Lower lobe of right lung (tissue), 2 donors: ENCODE measurements at regions not wholly inside any gene's neighbourhood (a gene's known extent, or its start where the extent isn't known, plus 50 kb on each side); places are given as distances from the start of the nearest gene placed in this dataset.

Experiments
- ATAC-seq, 2 donors: fragments of 200-7000 bp; cut with Tn5 transposase; one replicate each; pipeline ENCODE4 v1.9.1; 2020 to 2022; ENCODE audit warnings: mild to moderate bottlenecking in 2 of 2, moderate library complexity in 2 of 2
- DNase-seq: peaks from one replicate; pipeline ENCODE4 v3.0.0-alpha.2; 2020
- H3K27ac ChIP-seq: fragments of 200-600 bp; one replicate; pipeline ENCODE4 v1.8.0; 2022
- H3K27me3 ChIP-seq: fragments of 200-600 bp; one replicate; pipeline ENCODE4 v1.8.0; 2022; ENCODE audit warnings: low read depth
- H3K36me3 ChIP-seq: fragments of 200-600 bp; one replicate; pipeline ENCODE4 v1.8.0; 2022; ENCODE audit warnings: mild to moderate bottlenecking
- H3K4me1 ChIP-seq: fragments of 200-600 bp; one replicate; pipeline ENCODE4 v1.8.0; 2022
- H3K4me3 ChIP-seq: fragments of 200-600 bp; one replicate; pipeline ENCODE4 v1.8.0; 2022; ENCODE audit warnings: mild to moderate bottlenecking
- H3K9me3 ChIP-seq: fragments of 200-600 bp; one replicate; pipeline ENCODE4 v1.8.0; 2022
- CTCF ChIP-seq: fragments of 200-600 bp; IDR thresholded peaks from one replicate; pipeline ENCODE4 v1.8.0; 2022; ENCODE audit warnings: antibody characterized with exemption, mild to moderate bottlenecking
- intact Hi-C: fragments of 100-400 bp; cut with DNase I; formaldehyde crosslinking; loops from one replicate; pipeline ENCODE4 v1.11.0; 2022
- donor health status: DM: no; HTN: yes; CAD: no; lungs with severe emphysema.

- Histone ChIP-seq H3K27me3 (no peaks in the 10 kb centered on the region), H3K4me3 (no peak overlapping the region), H3K4me1 (peaks cover 3% of the 10 kb centered on the region), H3K27ac (no peak overlapping the region), H3K9me3 (no peaks in the 10 kb centered on the region), H3K36me3 (no peaks in the 10 kb centered on the region)
- TF ChIP-seq CTCF = no peak
- no peak for DNase-seq
- intact Hi-C loops = loop anchor here (10.0 kb wide), 1 partner anchor 545 kb away; no protein-coding TSS in a partner anchor
- peak; percentile 23 to 26 for ATAC-seq
Measured at GRCh38 chr10:60649485-60650377, 128.5 kb upstream of the CDK1 start.

- DNase-seq (no peak), ATAC-seq (no peak)
- peaks cover 3% of the 10 kb centered on the region for H3K4me1 ChIP-seq
- intact Hi-C loops = loop anchor here (10.0 kb wide), 1 partner anchor 544 kb away; no protein-coding TSS in a partner anchor
- H3K4me3 ChIP-seq = no peak overlapping the region
- H3K36me3 ChIP-seq = no peaks in the 10 kb centered on the region
- H3K27me3 ChIP-seq = no peaks in the 10 kb centered on the region
- TF ChIP-seq CTCF = no peak
- H3K9me3 ChIP-seq = no peaks in the 10 kb centered on the region
- H3K27ac ChIP-seq = no peak overlapping the region
Measured at GRCh38 chr10:60648761-60649160, 129.5 kb upstream of the CDK1 start.

GRCh38 chr10:60646966-60647796 is 131.1 kb upstream of the CDK1 start:
- H3K4me3 ChIP-seq = no peak overlapping the region
- H3K27me3 ChIP-seq = no peaks in the 10 kb centered on the region
- no peaks in the 10 kb centered on the region for H3K9me3 ChIP-seq
- H3K36me3 ChIP-seq = no peaks in the 10 kb centered on the region
- ATAC-seq = peak; percentile 44 to 70
- peaks cover 2% of the 10 kb centered on the region for H3K4me1 ChIP-seq
- intact Hi-C loops = loop anchor here (10.0 kb wide), 1 partner anchor 542 kb away; no protein-coding TSS in a partner anchor
- no peak overlapping the region for H3K27ac ChIP-seq
- DNase-seq = no peak
- TF ChIP-seq CTCF = peak; percentile 76

- no peaks in the 10 kb centered on the region for H3K9me3 ChIP-seq
- H3K27me3 ChIP-seq = no peaks in the 10 kb centered on the region
- TF ChIP-seq CTCF = no peak
- intact Hi-C loops = loop anchor here (10.0 kb wide), 1 partner anchor 541 kb away; no protein-coding TSS in a partner anchor
- no peak overlapping the region for H3K27ac ChIP-seq
- H3K4me1 ChIP-seq = no peaks in the 10 kb centered on the region
- H3K36me3 ChIP-seq = no peaks in the 10 kb centered on the region
- DNase-seq (no peak), ATAC-seq (peak in 1 of 2 donors; percentile 65)
- H3K4me3 ChIP-seq = no peak overlapping the region
Measured at GRCh38 chr10:60645980-60646379, 132.3 kb upstream of the CDK1 start.

GRCh38 chr10:60644436-60645130 is 133.7 kb upstream of the CDK1 start:
- no peak overlapping the region for H3K27ac ChIP-seq
- TF ChIP-seq CTCF = no peak
- ATAC-seq = no peak

More at GRCh38 chr10:60644436-60645130, 133.7 kb upstream of the CDK1 start:
- H3K4me1 ChIP-seq = no peaks in the 10 kb centered on the region
- intact Hi-C loops = loop anchor here (10.0 kb wide), 1 partner anchor 540 kb away; no protein-coding TSS in a partner anchor
- no peaks in the 10 kb centered on the region for H3K27me3 ChIP-seq
- no peaks in the 10 kb centered on the region for H3K36me3 ChIP-seq
- DNase-seq = no peak
- no peak overlapping the region for H3K4me3 ChIP-seq
- H3K9me3 ChIP-seq = no peaks in the 10 kb centered on the region
